ENCODE measurements at regions not wholly inside any gene's neighbourhood (a gene's known extent, or its start where the extent isn't known, plus 50 kb on each side); places are given as distances from the start of the nearest gene placed in this dataset.

DNA sequence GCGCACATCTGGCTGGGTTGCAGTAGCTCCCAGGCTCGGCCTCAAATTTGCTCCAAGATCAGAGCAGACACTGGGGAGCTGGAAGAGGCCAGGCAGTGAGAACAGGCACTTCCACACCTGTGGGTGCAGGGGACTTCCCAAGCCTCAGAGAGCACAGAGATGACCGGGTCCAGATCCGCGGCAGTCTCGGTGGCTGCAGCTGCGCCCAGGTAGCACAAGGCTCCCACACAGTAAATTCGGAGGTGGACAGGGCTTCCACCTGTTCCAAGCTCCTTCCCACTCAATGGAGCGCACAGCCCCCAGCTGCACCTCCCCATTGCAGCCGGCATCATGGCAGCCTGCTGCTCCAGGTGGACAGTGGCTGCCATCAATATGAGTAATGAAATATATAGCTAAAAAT, 1417.4 kb upstream of the SLC10A2 start:
- TF ChIP-seq POLR2A (IDR thresholded peaks at IDR 0.05; ENCODE audit: low read depth, low read length) (no peak), POLR2AphosphoS5 (IDR thresholded peaks at IDR 0.05; ENCODE audit: low read depth, low read length) (no peak), TAF1 (IDR thresholded peaks at IDR 0.05; ENCODE audit: borderline replicate concordance, low read depth, low read length) (no peak)

Data from GM12892 (cell line).